Mesenchymal stem cell (in vitro differentiated cells and primary cell): ENCODE measurements at regions not wholly inside any gene's neighbourhood (a gene's known extent, or its start where the extent isn't known, plus 50 kb on each side); places are given as distances from the start of the nearest gene placed in this dataset.

Experiments used
- DNase-seq: peaks from one replicate; pipeline ENCODE4 v3.0.0-alpha.2; 2013
- H2AFZ ChIP-seq: one replicate; pipeline ENCODE4 v1.6.1; 2013; ENCODE audit warnings: low read depth, mild to moderate bottlenecking, control low read depth, inconsistent platforms, low read length, moderate library complexity
- H2AK5ac ChIP-seq: 2 replicates; pipeline ENCODE4 v1.6.1; 2013; ENCODE audit warnings: low read length, moderate library complexity, mild to moderate bottlenecking, inconsistent platforms; ENCODE audit not compliant: severe bottlenecking
- H2BK120ac ChIP-seq: one replicate; pipeline ENCODE4 v1.6.1; 2013; ENCODE audit warnings: low read depth, mild to moderate bottlenecking, inconsistent platforms, low read length, moderate library complexity
- H2BK12ac ChIP-seq, 2 experiments: one replicate each; pipeline ENCODE4 v1.6.1; 2013; ENCODE audit warnings: inconsistent platforms in 2 of 2, low read length in 2 of 2, mild to moderate bottlenecking in 2 of 2, moderate library complexity in 2 of 2, control low read depth in 1 of 2
- H2BK15ac ChIP-seq: one replicate; pipeline ENCODE4 v1.6.1; 2013; ENCODE audit warnings: mild to moderate bottlenecking, low read depth, inconsistent platforms; ENCODE audit not compliant: poor library complexity, severe bottlenecking
- H2BK5ac ChIP-seq: 2 replicates; pipeline ENCODE4 v1.6.1; 2013; ENCODE audit warnings: low read depth, mild to moderate bottlenecking, low read length, control low read depth, inconsistent platforms; ENCODE audit not compliant: poor library complexity, severe bottlenecking
- H3K14ac ChIP-seq, 2 experiments: one replicate each; pipeline ENCODE4 v1.6.1; 2013; ENCODE audit warnings: inconsistent platforms in 2 of 2, low read length in 2 of 2, control low read depth in 1 of 2, mild to moderate bottlenecking in 1 of 2, moderate library complexity in 1 of 2
- H3K18ac ChIP-seq, 2 experiments: one replicate each; pipeline ENCODE4 v1.6.1; 2013; ENCODE audit warnings: inconsistent platforms in 2 of 2, low read length in 2 of 2, control low read depth in 1 of 2, low read depth in 1 of 2, mild to moderate bottlenecking in 1 of 2
- H3K23ac ChIP-seq, 2 experiments: one replicate each; pipeline ENCODE4 v1.6.1; 2013; ENCODE audit warnings: inconsistent platforms in 2 of 2, low read length in 2 of 2, mild to moderate bottlenecking in 2 of 2, moderate library complexity in 2 of 2, control low read depth in 1 of 2
- H3K27ac ChIP-seq: 2 replicates; pipeline ENCODE4 v1.5.1; 2013; ENCODE audit warnings: mild to moderate bottlenecking, moderate library complexity, low read length, control low read depth, inconsistent platforms; ENCODE audit not compliant: poor library complexity, severe bottlenecking
- H3K27me3 ChIP-seq, 2 experiments: 2 replicates each; pipeline versions ENCODE4 v1.6.1 to v1.7.0; 2013; ENCODE audit warnings: low read length in 2 of 2, mild to moderate bottlenecking in 2 of 2, moderate library complexity in 2 of 2, control low read depth in 1 of 2, inconsistent platforms in 1 of 2; ENCODE audit not compliant: control insufficient read depth in 1 of 2, insufficient read depth in 1 of 2
- H3K36me3 ChIP-seq, 2 experiments: 2 replicates each; pipeline versions ENCODE4 v1.6.1 to v1.7.0; 2013; ENCODE audit warnings: low read length in 2 of 2, control low read depth in 1 of 2, inconsistent platforms in 1 of 2, low read depth in 1 of 2, mild to moderate bottlenecking in 1 of 2; ENCODE audit not compliant: insufficient read depth in 2 of 2, control insufficient read depth in 1 of 2
- H3K4ac ChIP-seq, 2 experiments: one replicate each; pipeline ENCODE4 v1.6.1; 2013; ENCODE audit warnings: inconsistent platforms in 2 of 2, low read length in 2 of 2, mild to moderate bottlenecking in 2 of 2, moderate library complexity in 2 of 2, control low read depth in 1 of 2, low read depth in 1 of 2
- H3K4me1 ChIP-seq: 2 replicates; pipeline ENCODE4 v1.6.1; 2013; ENCODE audit warnings: low read depth, low read length, control low read depth; ENCODE audit not compliant: control insufficient read depth, insufficient read depth
- H3K4me2 ChIP-seq: 2 replicates; pipeline ENCODE4 v1.6.1; 2013; ENCODE audit warnings: low read length, mild to moderate bottlenecking, inconsistent platforms; ENCODE audit not compliant: poor library complexity, severe bottlenecking
- H3K4me3 ChIP-seq, 2 experiments: 2 replicates each; pipeline versions ENCODE4 v1.5.1 to v1.7.0; 2013; ENCODE audit warnings: low read length in 2 of 2, mild to moderate bottlenecking in 2 of 2, control low read depth in 1 of 2, low read depth in 1 of 2; ENCODE audit not compliant: insufficient read depth in 1 of 2
- H3K79me1 ChIP-seq: replicated peaks from 2 replicates; pipeline ENCODE4 v1.6.1; 2013; ENCODE audit warnings: mild to moderate bottlenecking, control low read depth, low read length, inconsistent platforms; ENCODE audit not compliant: poor library complexity, severe bottlenecking
- H3K9ac ChIP-seq: 2 replicates; pipeline ENCODE4 v1.7.0; 2013; ENCODE audit warnings: mild to moderate bottlenecking, low read length, moderate library complexity
- H3K9me3 ChIP-seq: 2 replicates; pipeline ENCODE4 v1.7.0; 2013; ENCODE audit warnings: mild to moderate bottlenecking, low read length; ENCODE audit not compliant: control insufficient read depth
- H4K8ac ChIP-seq: one replicate; pipeline ENCODE4 v1.6.1; 2013; ENCODE audit warnings: inconsistent platforms, mild to moderate bottlenecking, low read length, moderate library complexity
- H4K91ac ChIP-seq: one replicate; pipeline ENCODE4 v1.6.1; 2013; ENCODE audit warnings: mild to moderate bottlenecking, low read length, inconsistent platforms
- WGBS: methylation state at CpG from one replicate; pipeline ENCODE4 v1.1.7; 2013; ENCODE audit warnings: mixed read lengths; 5-methylcytosine and 5-hydroxymethylcytosine counted together

DNA sequence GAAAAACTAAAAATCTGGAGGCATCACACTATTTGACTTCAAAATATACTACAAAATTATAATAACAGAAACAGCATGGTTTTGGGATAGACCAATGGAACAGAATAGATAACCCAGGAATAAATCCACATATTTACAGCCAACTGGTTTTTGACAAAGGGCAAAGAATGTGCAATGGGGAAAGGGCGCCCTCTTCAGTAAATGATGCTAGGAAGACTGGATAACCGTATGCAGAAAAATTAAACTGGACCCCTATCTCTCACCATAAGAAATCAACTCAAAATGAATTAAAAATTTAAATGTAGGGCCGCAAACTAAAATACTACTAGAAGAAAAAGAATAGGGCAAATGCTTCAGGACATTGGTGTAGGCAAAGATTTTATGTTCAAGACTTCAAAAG is 440.5 kb upstream of the SGCG start:
- 42% methylated on average over 2 of the region's 3 CpGs for WGBS
- Histone ChIP-seq H4K91ac (no peak overlapping the region), H4K8ac (no peak overlapping the region), H2AK5ac (no peak overlapping the region), H3K14ac (no peak overlapping the region), H3K27me3 (no peaks in the 10 kb centered on the region), H2BK15ac (no peak overlapping the region), H2BK5ac (no peak overlapping the region), H3K4me1 (peaks cover 2% of the 10 kb centered on the region), H3K36me3 (no peaks in the 10 kb centered on the region), H3K79me1 (no peaks in the 10 kb centered on the region), H3K9me3 (no peaks in the 10 kb centered on the region), H2AFZ (no peak overlapping the region), H3K4me3 (no peak overlapping the region), H3K23ac (no peak overlapping the region), H3K27ac (no peak overlapping the region), H3K9ac (no peak overlapping the region), H3K4me2 (no peak overlapping the region), H3K4ac (no peak overlapping the region), H3K18ac (no peak overlapping the region), H2BK12ac (no peak overlapping the region), H2BK120ac (no peak overlapping the region)
- DNase-seq: no peak

DNA sequence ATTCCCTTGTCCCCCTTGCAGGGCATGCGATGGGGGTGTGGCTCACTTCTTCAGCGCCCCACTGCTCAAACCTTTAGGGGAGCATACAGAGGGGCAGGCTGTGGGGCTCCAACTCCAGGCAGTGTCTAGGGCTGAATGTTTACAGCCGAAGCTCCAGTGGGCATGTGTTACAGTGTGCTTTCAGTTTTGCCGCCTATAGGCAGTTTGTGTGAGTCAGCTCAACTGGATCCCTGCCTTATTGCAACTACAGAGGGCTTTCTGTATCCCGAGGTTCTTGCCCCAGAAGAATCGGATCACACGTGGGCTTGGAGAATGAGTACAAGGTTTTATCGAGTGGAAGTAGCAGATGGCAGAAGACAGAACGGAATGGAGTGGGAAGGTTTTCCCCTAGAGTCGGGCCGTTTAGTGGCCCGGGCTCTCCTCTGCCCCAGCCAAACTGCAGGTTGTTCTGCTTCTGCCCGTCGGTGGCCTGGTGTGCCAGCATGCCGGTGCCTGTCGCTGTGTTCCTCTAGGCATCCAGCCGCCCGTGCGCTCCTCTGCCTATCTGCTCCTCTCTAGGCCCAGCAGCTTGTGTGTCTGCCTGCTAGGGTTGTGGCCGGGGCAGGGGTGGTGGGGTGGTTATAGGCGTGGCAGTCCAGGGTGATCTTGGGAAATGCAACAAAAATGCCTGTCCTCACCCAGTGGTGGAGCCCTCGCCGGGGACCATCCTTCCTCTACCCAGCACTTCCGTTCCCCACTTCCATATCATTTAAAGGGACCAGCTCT is 435.9 kb upstream of the SGCG start:
- no peak overlapping the region for H2BK12ac ChIP-seq
- no peak overlapping the region for H2BK5ac ChIP-seq
- H2BK15ac ChIP-seq: no peak overlapping the region
- no peak overlapping the region for H4K91ac ChIP-seq
- peaks cover 2% of the 10 kb centered on the region for H3K4me1 ChIP-seq
- no peak for DNase-seq
- H3K27ac ChIP-seq: no peak overlapping the region
- no peak overlapping the region for H3K4me2 ChIP-seq
- H3K79me1 ChIP-seq: no peaks in the 10 kb centered on the region
- H3K36me3 ChIP-seq: no peaks in the 10 kb centered on the region
- no peak overlapping the region for H3K18ac ChIP-seq
- H2BK120ac ChIP-seq: no peak overlapping the region
- H4K8ac ChIP-seq: no peak overlapping the region
- H3K4me3 ChIP-seq: no peak overlapping the region
- no peaks in the 10 kb centered on the region for H3K27me3 ChIP-seq
- no peak overlapping the region for H2AFZ ChIP-seq
- H3K14ac ChIP-seq: no peak overlapping the region
- H3K9ac ChIP-seq: no peak overlapping the region
- H3K4ac ChIP-seq: no peak overlapping the region
- H3K9me3 ChIP-seq: no peaks in the 10 kb centered on the region
- H2AK5ac ChIP-seq: no peak overlapping the region
- 87% methylated on average over 24 of the region's 24 CpGs for WGBS
- no peak overlapping the region for H3K23ac ChIP-seq

DNA sequence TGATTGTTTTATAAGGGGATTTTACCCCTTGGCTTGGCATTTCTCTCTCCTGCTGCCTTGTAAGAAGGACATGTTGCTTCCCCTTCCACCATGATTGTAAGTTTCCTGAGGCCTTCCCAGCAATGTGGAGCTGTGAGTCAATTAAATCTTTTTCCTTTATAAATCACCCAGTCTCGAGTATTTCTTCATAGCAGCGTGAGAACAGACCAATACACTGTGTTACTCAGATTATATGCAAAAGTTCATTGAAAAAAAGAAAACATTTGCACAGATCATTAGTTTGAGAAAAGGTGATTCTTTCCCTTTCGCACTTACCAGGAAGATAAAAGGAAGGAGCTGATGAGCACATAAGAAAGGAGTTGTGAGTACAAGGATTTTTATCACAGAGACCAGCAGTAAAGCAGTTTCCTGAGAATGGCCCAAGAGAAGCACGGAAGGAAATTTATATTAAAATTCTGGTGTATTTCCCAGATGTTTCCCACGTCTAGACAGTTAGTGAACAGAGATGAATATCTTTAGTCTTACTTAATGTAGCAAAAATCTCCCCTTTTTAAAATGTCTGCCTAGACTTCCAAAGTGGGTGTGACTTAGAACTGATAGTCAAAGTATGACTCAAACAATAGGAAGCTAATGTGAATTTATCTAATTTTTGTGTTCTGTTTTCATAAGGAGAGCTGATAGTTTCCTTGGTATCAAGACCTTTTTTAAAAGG is 431.8 kb upstream of the SGCG start:
- no peak overlapping the region for H4K91ac ChIP-seq
- no peaks in the 10 kb centered on the region for H3K4me1 ChIP-seq
- H3K9me3 ChIP-seq: no peaks in the 10 kb centered on the region
- no peaks in the 10 kb centered on the region for H3K27me3 ChIP-seq
- WGBS: 77% methylated on average over 3 of the region's 5 CpGs
- H2AFZ ChIP-seq: no peak overlapping the region
- H3K4me3 ChIP-seq: no peak overlapping the region
- no peak overlapping the region for H3K18ac ChIP-seq
- no peak for DNase-seq
- no peak overlapping the region for H2BK12ac ChIP-seq
- no peak overlapping the region for H3K4me2 ChIP-seq
- no peaks in the 10 kb centered on the region for H3K36me3 ChIP-seq
- H4K8ac ChIP-seq: no peak overlapping the region
- H2BK5ac ChIP-seq: no peak overlapping the region
- H2BK120ac ChIP-seq: no peak overlapping the region
- no peak overlapping the region for H2AK5ac ChIP-seq
- H3K23ac ChIP-seq: no peak overlapping the region
- H3K14ac ChIP-seq: no peak overlapping the region
- no peak overlapping the region for H3K9ac ChIP-seq
- no peak overlapping the region for H2BK15ac ChIP-seq
- no peaks in the 10 kb centered on the region for H3K79me1 ChIP-seq
- H3K4ac ChIP-seq: no peak overlapping the region
- H3K27ac ChIP-seq: no peak overlapping the region

DNA sequence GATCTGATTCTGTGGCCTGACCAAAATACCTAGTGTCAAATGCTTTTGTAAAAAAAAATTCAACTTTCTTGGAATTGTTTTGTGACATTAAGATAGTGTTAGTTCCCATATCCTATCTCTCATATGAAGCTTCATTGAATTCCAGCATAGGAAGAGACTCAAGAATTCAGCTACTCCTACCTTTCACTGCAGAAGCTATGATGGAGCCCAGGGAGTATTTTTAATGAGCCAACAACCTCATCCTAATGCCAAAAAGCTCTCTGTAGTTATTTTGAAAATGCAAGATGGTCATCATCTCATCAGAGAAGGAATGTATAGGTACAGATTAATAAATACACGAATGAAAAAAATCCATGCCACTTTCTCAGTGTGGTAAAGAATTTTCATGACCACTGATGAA is 431.2 kb upstream of the SGCG start:
- Histone ChIP-seq H3K23ac (no peak overlapping the region), H3K9ac (no peak overlapping the region), H3K36me3 (no peaks in the 10 kb centered on the region), H4K8ac (no peak overlapping the region), H3K27ac (no peak overlapping the region), H3K14ac (no peak overlapping the region), H3K79me1 (no peaks in the 10 kb centered on the region), H3K4me1 (no peaks in the 10 kb centered on the region), H3K4me2 (no peak overlapping the region), H2AK5ac (no peak overlapping the region), H3K4me3 (no peak overlapping the region), H3K9me3 (no peaks in the 10 kb centered on the region), H2BK120ac (no peak overlapping the region), H3K27me3 (no peaks in the 10 kb centered on the region), H2BK12ac (no peak overlapping the region), H2BK15ac (no peak overlapping the region), H2AFZ (no peak overlapping the region), H2BK5ac (no peak overlapping the region), H3K4ac (no peak overlapping the region), H4K91ac (no peak overlapping the region), H3K18ac (no peak overlapping the region)
- no peak for DNase-seq
- no CpG with 5 or more reads among the region's 1 CpG for WGBS
